ENCODE measurements at regions not wholly inside any gene's neighbourhood (a gene's known extent, or its start where the extent isn't known, plus 50 kb on each side); places are given as distances from the start of the nearest gene placed in this dataset.

DNA sequence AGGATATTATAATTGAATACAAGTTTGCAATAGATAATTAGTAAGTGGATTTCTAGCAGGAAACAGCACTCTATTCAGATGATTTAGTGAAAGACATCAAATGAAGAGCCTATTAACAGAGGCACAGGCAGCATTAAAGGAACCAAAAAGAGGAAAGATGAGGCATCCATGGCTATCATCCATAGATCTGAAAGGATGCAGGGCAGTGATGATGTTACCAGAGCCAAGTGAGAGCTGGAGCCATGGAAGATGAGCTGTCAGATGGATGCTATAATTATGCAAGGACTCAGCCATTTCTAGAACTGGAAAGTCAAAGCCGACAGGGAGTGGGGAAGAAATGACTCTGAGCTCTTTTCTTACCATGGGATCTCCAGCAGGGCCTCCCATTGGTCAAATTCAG, 66.8 kb upstream of the ANKEF1 start:
- no peaks in the 10 kb centered on the region for H3K27me3 Mint-ChIP-seq (ENCODE audit: insufficient read depth, low read depth, poor library complexity)
- H3K27ac Mint-ChIP-seq: no peak overlapping the region

DNA sequence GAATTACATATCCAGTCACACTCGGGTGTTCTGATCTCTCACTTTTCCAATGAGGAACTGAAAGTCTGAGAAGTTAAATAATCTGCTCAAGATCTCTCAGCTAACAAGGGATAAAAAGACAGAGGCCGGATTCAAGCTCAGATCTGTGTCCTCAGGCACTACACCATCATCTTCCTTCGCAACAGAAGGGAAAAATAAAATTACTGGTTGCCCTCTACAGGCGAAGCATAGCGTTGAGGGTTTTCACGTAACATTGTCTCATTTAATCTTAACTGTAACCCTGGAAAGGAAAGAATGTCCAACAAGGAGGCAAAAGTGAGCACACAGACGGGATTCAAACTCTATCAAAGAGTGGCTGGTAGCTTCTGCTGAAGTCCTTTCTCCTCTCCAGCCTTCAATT, 67.8 kb upstream of the ANKEF1 start:
- H4K20me1 ChIP-seq (replicated peaks; ENCODE audit: insufficient read depth): no peaks in the 10 kb centered on the region
- no peak overlapping the region for H3K27ac ChIP-seq (ENCODE audit: low read depth)
- TF ChIP-seq STAT1 (IDR thresholded peaks at IDR 0.05; ENCODE audit: unreplicated experiment) (no peak), CTCF (conservative IDR thresholded peaks at IDR 0.05; ENCODE audit: low read depth in 2 of 2) (peak; percentile 51 to 58), ZNF331 (CRISPR knock-in tag; IDR thresholded peaks at IDR 0.05; ENCODE audit: low read depth) (no peak)
- H3K27ac Mint-ChIP-seq: no peak overlapping the region
- H3K4me1 Mint-ChIP-seq: peaks cover 9% of the 10 kb centered on the region
- no peaks in the 10 kb centered on the region for H3K9me3 Mint-ChIP-seq
- peak; percentile 50 for DNase-seq (ENCODE audit: low spot score)
- H3K36me3 Mint-ChIP-seq (ENCODE audit: low read depth): no peaks in the 10 kb centered on the region
- no peaks in the 10 kb centered on the region for H3K27me3 ChIP-seq (ENCODE audit: insufficient read depth)
- H3K4me3 Mint-ChIP-seq: no peak overlapping the region
- H3K4me2 ChIP-seq: no peak overlapping the region
- H3K4me1 ChIP-seq (ENCODE audit: insufficient read depth): peaks cover 9% of the 10 kb centered on the region; the same call in 1 of the 2 replicates
- no peak overlapping the region for H3K4me3 ChIP-seq
- H3K79me2 ChIP-seq (replicated peaks; ENCODE audit: insufficient read depth): no peaks in the 10 kb centered on the region
- H2AFZ ChIP-seq: peak overlapping the region; percentile 85
- H3K27me3 Mint-ChIP-seq (ENCODE audit: insufficient read depth, low read depth, poor library complexity): no peaks in the 10 kb centered on the region
- peak; percentile 70 for ATAC-seq
- H3F3A ChIP-seq (replicated peaks; ENCODE audit: low read depth): no peaks in the 10 kb centered on the region
- H3K36me3 ChIP-seq (ENCODE audit: insufficient read depth): no peaks in the 10 kb centered on the region
- 0 out of 2 replicates have a peak, but pooled peaks cover 6% of the 10 kb centered on the region for H3K9me2 ChIP-seq (ENCODE audit: insufficient read depth)

More for the DNA sequence above, 66.8 kb upstream of the ANKEF1 start:
- Mint-ChIP-seq H3K4me1 (peaks cover 9% of the 10 kb centered on the region), H3K4me3 (no peak overlapping the region), H3K36me3 (ENCODE audit: low read depth) (no peaks in the 10 kb centered on the region), H3K9me3 (no peaks in the 10 kb centered on the region; the same call in 2 of the 3 replicates)
- Histone ChIP-seq H4K20me1 (replicated peaks; ENCODE audit: insufficient read depth) (no peaks in the 10 kb centered on the region), H3K36me3 (ENCODE audit: insufficient read depth) (no peaks in the 10 kb centered on the region), H3K27ac (ENCODE audit: low read depth) (no peak overlapping the region), H2AFZ (no peak overlapping the region), H3K4me1 (ENCODE audit: insufficient read depth) (peaks cover 9% of the 10 kb centered on the region; the same call in 1 of the 2 replicates), H3K4me3 (no peak overlapping the region), H3F3A (replicated peaks; ENCODE audit: low read depth) (no peaks in the 10 kb centered on the region), H3K4me2 (no peak overlapping the region), H3K27me3 (ENCODE audit: insufficient read depth) (no peaks in the 10 kb centered on the region), H3K9me2 (ENCODE audit: insufficient read depth) (0 out of 2 replicates have a peak, but pooled peaks cover 6% of the 10 kb centered on the region), H3K79me2 (replicated peaks; ENCODE audit: insufficient read depth) (no peaks in the 10 kb centered on the region)
- TF ChIP-seq NANOG (IDR thresholded peaks at IDR 0.05; ENCODE audit: borderline replicate concordance): no peak
- no peak for TF ChIP-seq ZNF331 (CRISPR knock-in tag; IDR thresholded peaks at IDR 0.05; ENCODE audit: low read depth)
- no peak for TF ChIP-seq EZH2phosphoT487 (IDR thresholded peaks at IDR 0.05; ENCODE audit: unreplicated experiment)
- TF ChIP-seq STAT1 (IDR thresholded peaks at IDR 0.05; ENCODE audit: unreplicated experiment): no peak
- TF ChIP-seq CREB1 (CRISPR knock-in tag; IDR thresholded peaks at IDR 0.05; ENCODE audit: low read depth): no peak
- TF ChIP-seq, protein P1, sequence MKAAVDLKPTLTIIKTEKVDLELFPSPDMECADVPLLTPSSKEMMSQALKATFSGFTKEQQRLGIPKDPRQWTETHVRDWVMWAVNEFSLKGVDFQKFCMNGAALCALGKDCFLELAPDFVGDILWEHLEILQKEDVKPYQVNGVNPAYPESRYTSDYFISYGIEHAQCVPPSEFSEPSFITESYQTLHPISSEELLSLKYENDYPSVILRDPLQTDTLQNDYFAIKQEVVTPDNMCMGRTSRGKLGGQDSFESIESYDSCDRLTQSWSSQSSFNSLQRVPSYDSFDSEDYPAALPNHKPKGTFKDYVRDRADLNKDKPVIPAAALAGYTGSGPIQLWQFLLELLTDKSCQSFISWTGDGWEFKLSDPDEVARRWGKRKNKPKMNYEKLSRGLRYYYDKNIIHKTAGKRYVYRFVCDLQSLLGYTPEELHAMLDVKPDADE (IDR thresholded peaks at IDR 0.05): no peak
- TF ChIP-seq EZH2 (IDR thresholded peaks at IDR 0.05; ENCODE audit: low read depth, unreplicated experiment): no peak
- TF ChIP-seq ZNF114 (CRISPR knock-in tag; IDR thresholded peaks at IDR 0.05): no peak
- TF ChIP-seq CTCF (conservative IDR thresholded peaks at IDR 0.05; ENCODE audit: low read depth in 2 of 2): no peak
- DNase-seq (ENCODE audit: low spot score) (no peak), ATAC-seq (no peak)
